ENCODE measurements at regions not wholly inside any gene's neighbourhood (a gene's known extent, or its start where the extent isn't known, plus 50 kb on each side); places are given as distances from the start of the nearest gene placed in this dataset.

- Mint-ChIP-seq H3K27ac (no peak overlapping the region), H3K4me3 (no peak overlapping the region), H3K4me1 (no peaks in the 10 kb centered on the region), H3K9me3 (peaks cover 3% of the 10 kb centered on the region), H3K36me3 (no peaks in the 10 kb centered on the region), H3K27me3 (ENCODE audit: insufficient read depth, low read depth) (no peaks in the 10 kb centered on the region)
- no peak overlapping the region for H3K4me2 ChIP-seq
- H3K9ac ChIP-seq = no peak overlapping the region
- no peak overlapping the region for H3K27ac ChIP-seq
- peaks cover 4% of the 10 kb centered on the region for H3K9me3 ChIP-seq (ENCODE audit: low read depth)
- H4K20me1 ChIP-seq (ENCODE audit: low read depth) = no peaks in the 10 kb centered on the region
- peaks cover 33% of the 10 kb centered on the region for H3K4me1 ChIP-seq
- no peak for DNase-seq (ENCODE audit: low spot score)
- peaks cover 21% of the 10 kb centered on the region for H3F3A ChIP-seq (ENCODE audit: low read depth)
- H3K27me3 ChIP-seq = no peaks in the 10 kb centered on the region
- H3K4me3 ChIP-seq = no peak overlapping the region
- H2AFZ ChIP-seq (replicated peaks) = peak overlapping the region; percentile 32
- no peak for TF ChIP-seq EZH2 (IDR thresholded peaks at IDR 0.05)
- peaks cover under 1% of the 10 kb centered on the region for H3K36me3 ChIP-seq
- H3K79me2 ChIP-seq (ENCODE audit: low read depth) = no peaks in the 10 kb centered on the region
Observed at GRCh38 chr3:106329521-106329920, 460.7 kb upstream of the CBLB start.

- H3K27me3 Mint-ChIP-seq (ENCODE audit: insufficient read depth, low read depth) = no peaks in the 10 kb centered on the region
- Histone ChIP-seq H3K9me3 (ENCODE audit: low read depth) (no peaks in the 10 kb centered on the region), H3F3A (ENCODE audit: low read depth) (peaks cover 11% of the 10 kb centered on the region), H3K4me2 (no peak overlapping the region), H3K27ac (no peak overlapping the region), H3K9ac (no peak overlapping the region), H3K36me3 (no peaks in the 10 kb centered on the region), H3K27me3 (no peaks in the 10 kb centered on the region), H3K79me2 (ENCODE audit: low read depth) (no peaks in the 10 kb centered on the region), H3K4me1 (peaks cover 22% of the 10 kb centered on the region), H2AFZ (replicated peaks) (no peak overlapping the region), H3K4me3 (no peak overlapping the region), H4K20me1 (ENCODE audit: low read depth) (no peaks in the 10 kb centered on the region)
- H3K27ac Mint-ChIP-seq = no peak overlapping the region
- H3K9me3 Mint-ChIP-seq = no peaks in the 10 kb centered on the region
- no peak for TF ChIP-seq CTCF (IDR thresholded peaks at IDR 0.05)
- TF ChIP-seq EZH2 (IDR thresholded peaks at IDR 0.05) = no peak
- no peak for TF ChIP-seq EZH2phosphoT487 (IDR thresholded peaks at IDR 0.05)
- DNase-seq (ENCODE audit: low spot score) = no peak
- H3K4me3 Mint-ChIP-seq = no peak overlapping the region
- H3K4me1 Mint-ChIP-seq = no peaks in the 10 kb centered on the region
- H3K36me3 Mint-ChIP-seq = no peaks in the 10 kb centered on the region
Observed at GRCh38 chr3:106331636-106332035, 462.8 kb upstream of the CBLB start.

- no peak overlapping the region for H3K4me3 Mint-ChIP-seq
- no peaks in the 10 kb centered on the region for H3K4me1 Mint-ChIP-seq
- Histone ChIP-seq H3K4me1 (peaks cover 19% of the 10 kb centered on the region), H3K27me3 (no peaks in the 10 kb centered on the region), H2AFZ (replicated peaks) (no peak overlapping the region), H4K20me1 (ENCODE audit: low read depth) (no peaks in the 10 kb centered on the region), H3K79me2 (ENCODE audit: low read depth) (no peaks in the 10 kb centered on the region), H3K9me3 (ENCODE audit: low read depth) (no peaks in the 10 kb centered on the region), H3K27ac (no peak overlapping the region), H3K4me2 (no peak overlapping the region), H3K9ac (no peak overlapping the region), H3K4me3 (no peak overlapping the region), H3F3A (ENCODE audit: low read depth) (peaks cover 6% of the 10 kb centered on the region), H3K36me3 (no peaks in the 10 kb centered on the region)
- H3K9me3 Mint-ChIP-seq = no peaks in the 10 kb centered on the region
- TF ChIP-seq EZH2 (IDR thresholded peaks at IDR 0.05) (no peak), CTCF (IDR thresholded peaks at IDR 0.05) (no peak), EZH2phosphoT487 (IDR thresholded peaks at IDR 0.05) (no peak)
- DNase-seq (ENCODE audit: low spot score) = no peak
- H3K36me3 Mint-ChIP-seq = no peaks in the 10 kb centered on the region
- no peaks in the 10 kb centered on the region for H3K27me3 Mint-ChIP-seq (ENCODE audit: insufficient read depth, low read depth)
- H3K27ac Mint-ChIP-seq = no peak overlapping the region
Observed at GRCh38 chr3:106332129-106332528, 463.3 kb upstream of the CBLB start.

- no peak for DNase-seq (ENCODE audit: low spot score)
- H3K27ac Mint-ChIP-seq = no peak overlapping the region
- H3K27me3 Mint-ChIP-seq (ENCODE audit: insufficient read depth, low read depth) = no peaks in the 10 kb centered on the region
Observed at GRCh38 chr3:106332884-106333283, 464.1 kb upstream of the CBLB start.

More at GRCh38 chr3:106332884-106333283, 464.1 kb upstream of the CBLB start:
- no peak overlapping the region for H3K27ac ChIP-seq
- H3K4me1 ChIP-seq = peaks cover 11% of the 10 kb centered on the region
- H3K79me2 ChIP-seq (ENCODE audit: low read depth) = no peaks in the 10 kb centered on the region
- H3K4me3 ChIP-seq = no peak overlapping the region
- H2AFZ ChIP-seq (replicated peaks) = no peak overlapping the region
- no peaks in the 10 kb centered on the region for H3F3A ChIP-seq (ENCODE audit: low read depth)
- H3K9me3 ChIP-seq (ENCODE audit: low read depth) = no peaks in the 10 kb centered on the region
- TF ChIP-seq EZH2phosphoT487 (IDR thresholded peaks at IDR 0.05) (no peak), EZH2 (IDR thresholded peaks at IDR 0.05) (no peak), CTCF (IDR thresholded peaks at IDR 0.05) (no peak)
- no peaks in the 10 kb centered on the region for H4K20me1 ChIP-seq (ENCODE audit: low read depth)
- Mint-ChIP-seq H3K4me1 (no peaks in the 10 kb centered on the region), H3K36me3 (no peaks in the 10 kb centered on the region), H3K9me3 (no peaks in the 10 kb centered on the region), H3K4me3 (no peak overlapping the region)
- H3K9ac ChIP-seq = no peak overlapping the region
- no peaks in the 10 kb centered on the region for H3K27me3 ChIP-seq
- no peak overlapping the region for H3K4me2 ChIP-seq
- H3K36me3 ChIP-seq = no peaks in the 10 kb centered on the region

All from neural progenitor cell (in vitro differentiated cells).